HCT116 (cell line): ENCODE measurements at regions not wholly inside any gene's neighbourhood (a gene's known extent, or its start where the extent isn't known, plus 50 kb on each side); places are given as distances from the start of the nearest gene placed in this dataset.

Source experiments
- ATAC-seq: fragments of 200-7000 bp; cut with Tn5 transposase; 2 replicates; pipeline ENCODE4 v1.9.1; 2020; ENCODE audit warnings: mild to moderate bottlenecking, moderate library complexity
- BruUV-seq: library from RNA; stranded (reverse); fragments of 400-500 nt; replicated peaks from 2 replicates; lab custom pipeline; 2021; lab: Mats Ljungman, UMichigan
- CTCF ChIA-PET: fragments of 300-600 bp; sonication (Branson Sonifier 250); formaldehyde crosslinking; loops from one replicate; lab custom pipeline; 2021; ENCODE audit warnings: antibody characterized with exemption; lab: Charles Lee
- POLR2A ChIA-PET: fragments of 300-600, 350-600 bp; sonication (Branson Sonifier 250); formaldehyde crosslinking; loops from one replicate; lab custom pipeline; 2021; ENCODE audit warnings: antibody characterized with exemption; lab: Charles Lee
- RAD21 ChIA-PET, 2 experiments: fragments of 300-600 bp; sonication (Branson Sonifier 250); formaldehyde crosslinking; loops; one replicate each; lab custom pipeline; 2023; ENCODE audit warnings: low total read pairs in 2 of 2; ENCODE audit not compliant: uncharacterized antibody in 2 of 2, unreplicated experiment in 2 of 2, low non-redundant PET in 1 of 2; lab: Charles Lee
- DNase-seq: peaks from one replicate; pipeline ENCODE4 v3.0.0-alpha.2; 2010; ENCODE audit warnings: low read depth, low spot score
- H2AFZ ChIP-seq: fragments of 200-600 bp; shearing (Covaris generic), sonication (generic); 2 replicates; pipeline ENCODE4 v1.6.1; 2017; ENCODE audit warnings: low read depth, mixed run types, mixed read lengths, antibody characterized with exemption, low read length; ENCODE audit not compliant: poor library complexity, severe bottlenecking
- H3K27ac ChIP-seq: 2 replicates; pipeline ENCODE4 v1.5.1; 2012; ENCODE audit warnings: low read depth, low read length
- H3K27me3 ChIP-seq: fragments of 200-600 bp; sonication (generic); 2 replicates; pipeline ENCODE4 v1.6.1; 2016; ENCODE audit warnings: mixed run types, low read length, mixed read lengths; ENCODE audit not compliant: insufficient read depth
- H3K36me3 ChIP-seq, 2 experiments: fragments of 200-500 bp in 1 of 2; fragments of 200-600 bp in 1 of 2; sonication (Bioruptor generic) in 1 of 2; sonication (generic) in 1 of 2; 2 replicates each; pipeline versions ENCODE4 v1.5.1 to v1.6.1; 2014 to 2016; ENCODE audit warnings: low read length in 2 of 2, inconsistent platforms in 1 of 2, mixed read lengths in 1 of 2, mixed run types in 1 of 2; ENCODE audit not compliant: insufficient read depth in 2 of 2, control insufficient read depth in 1 of 2
- H3K4me1 ChIP-seq, 2 experiments: fragments of 200-600 bp in 1 of 2; sonication (generic) in 1 of 2; 2 replicates each; pipeline versions ENCODE4 v1.5.1 to v1.6.1; 2012 to 2017; ENCODE audit warnings: low read length in 2 of 2, inconsistent platforms in 1 of 2, mild to moderate bottlenecking in 1 of 2, mixed read lengths in 1 of 2, mixed run types in 1 of 2, moderate library complexity in 1 of 2; ENCODE audit not compliant: insufficient read depth in 2 of 2, control insufficient read depth in 1 of 2
- H3K4me2 ChIP-seq: fragments of 200-600 bp; sonication (generic); 2 replicates; pipeline ENCODE4 v1.6.1; 2017; ENCODE audit warnings: mixed run types, low read length, mixed read lengths
- H3K4me3 ChIP-seq, 2 experiments: fragments of 200-600 bp in 1 of 2; sonication (generic) in 1 of 2; replicated peaks in 1 of 2; 2 replicates each; pipeline ENCODE4 v1.5.1; 2011 to 2016; ENCODE audit warnings: low read length in 2 of 2, control low read depth in 1 of 2, low read depth in 1 of 2, mild to moderate bottlenecking in 1 of 2, mixed read lengths in 1 of 2, mixed run types in 1 of 2
- H3K79me2 ChIP-seq: fragments of 200-600 bp; sonication (generic); 2 replicates; pipeline ENCODE4 v1.6.1; 2017; ENCODE audit warnings: mild to moderate bottlenecking, mixed run types, low read length, moderate library complexity, mixed read lengths; ENCODE audit not compliant: insufficient read depth
- H3K9ac ChIP-seq: fragments of 200-600 bp; sonication (generic); 2 replicates; pipeline ENCODE4 v1.6.1; 2016; ENCODE audit warnings: low read length, mixed read lengths
- H3K9me2 ChIP-seq: fragments of 200-600 bp; sonication (generic), shearing (Covaris generic); 2 replicates; pipeline ENCODE4 v1.6.1; 2017; ENCODE audit warnings: mixed run types, mild to moderate bottlenecking, moderate library complexity; ENCODE audit not compliant: insufficient read depth
- H3K9me3 ChIP-seq, 2 experiments: fragments of 200-500 bp in 1 of 2; fragments of 200-600 bp in 1 of 2; sonication (Bioruptor generic) in 1 of 2; sonication (generic) in 1 of 2; 2 replicates each; pipeline ENCODE4 v1.6.1; 2014 to 2017; ENCODE audit warnings: low read length in 2 of 2, mixed read lengths in 2 of 2, inconsistent platforms in 1 of 2, low read depth in 1 of 2, mild to moderate bottlenecking in 1 of 2, mixed run types in 1 of 2, moderate library complexity in 1 of 2; ENCODE audit not compliant: control insufficient read depth in 1 of 2, insufficient read depth in 1 of 2
- H4K20me1 ChIP-seq: fragments of 200-600 bp; sonication (generic), shearing (Covaris generic); 2 replicates; pipeline ENCODE4 v1.6.1; 2017; ENCODE audit warnings: mixed run types, mild to moderate bottlenecking, moderate library complexity; ENCODE audit not compliant: insufficient read depth
- CBX3 ChIP-seq: IDR thresholded peaks from 2 replicates; pipeline ENCODE4 v1.6.1; 2012; ENCODE audit warnings: low read depth
- CEBPB ChIP-seq: IDR thresholded peaks from 2 replicates; pipeline ENCODE4 v1.6.1; 2012; ENCODE audit warnings: low read depth
- CTCF ChIP-seq, 3 experiments: fragments of 200-600 bp in 1 of 3; sonication (generic) in 1 of 3; IDR thresholded peaks in 2 of 3; conservative IDR thresholded peaks in 1 of 3; 2 replicates each; pipeline ENCODE4 v1.5.1; 2012 to 2017; ENCODE audit warnings: low read depth in 2 of 3, low read length in 2 of 3, antibody characterized with exemption in 1 of 3, borderline replicate concordance in 1 of 3, control low read depth in 1 of 3, mild to moderate bottlenecking in 1 of 3, mixed read lengths in 1 of 3, mixed run types in 1 of 3, moderate library complexity in 1 of 3; ENCODE audit not compliant: insufficient read depth in 1 of 3
- EZH2 ChIP-seq: fragments of 200-600 bp; sonication (generic); IDR thresholded peaks from 2 replicates; pipeline ENCODE4 v1.6.1; 2017; ENCODE audit warnings: antibody characterized with exemption, mixed run types
- EZH2phosphoT487 ChIP-seq: fragments of 200-600 bp; IDR thresholded peaks from 2 replicates; pipeline ENCODE4 v1.6.1; 2018; ENCODE audit warnings: antibody characterized with exemption, borderline replicate concordance
- FOSL1 ChIP-seq: IDR thresholded peaks from 2 replicates; pipeline ENCODE4 v1.6.1; 2012; ENCODE audit warnings: low read depth
- JUND ChIP-seq: IDR thresholded peaks from 2 replicates; pipeline ENCODE4 v1.6.1; 2012
- MAX ChIP-seq: IDR thresholded peaks from 2 replicates; pipeline ENCODE4 v1.6.1; 2012
- POLR2A ChIP-seq: IDR thresholded peaks from 2 replicates; pipeline ENCODE4 v1.7.0; 2011; ENCODE audit warnings: borderline replicate concordance; ENCODE audit not compliant: insufficient read depth, insufficient read length; ENCODE audit errors: extremely low read depth
- POLR2AphosphoS5 ChIP-seq: IDR thresholded peaks from 2 replicates; pipeline ENCODE4 v1.6.1; 2011; ENCODE audit warnings: mild to moderate bottlenecking, low read depth, low read length, moderate library complexity
- SIN3A ChIP-seq: IDR thresholded peaks from 2 replicates; pipeline ENCODE4 v1.6.1; 2012; ENCODE audit warnings: low read depth
- SRF ChIP-seq: IDR thresholded peaks from 2 replicates; pipeline ENCODE4 v1.6.1; 2012; ENCODE audit warnings: low read depth
- TCF7L2 ChIP-seq: IDR thresholded peaks from 2 replicates; pipeline ENCODE4 v1.7.0; 2011; ENCODE audit warnings: borderline replicate concordance, inconsistent platforms; ENCODE audit not compliant: insufficient read depth, insufficient read length; ENCODE audit errors: extremely low read depth
- YY1 ChIP-seq: IDR thresholded peaks from 2 replicates; pipeline ENCODE4 v1.6.1; 2011; ENCODE audit warnings: low read length, low read depth, moderate library complexity, mild to moderate bottlenecking; ENCODE audit not compliant: insufficient replicate concordance; ENCODE audit errors: extremely low read depth
- ZBTB33 ChIP-seq: IDR thresholded peaks from 2 replicates; pipeline ENCODE4 v1.6.1; 2011; ENCODE audit warnings: mild to moderate bottlenecking, low read length, moderate library complexity; ENCODE audit not compliant: insufficient replicate concordance; ENCODE audit errors: extremely low read depth
- ZFX ChIP-seq: fragments of 450-650 bp; IDR thresholded peaks from 2 replicates; pipeline ENCODE4 v1.6.1; 2017
- ZNF274 ChIP-seq: fragments of 200-500 bp; sonication (Bioruptor generic); IDR thresholded peaks from 2 replicates; pipeline ENCODE4 v1.6.1; 2014; ENCODE audit warnings: mild to moderate bottlenecking, low read depth, low read length, inconsistent platforms
- intact Hi-C: fragments of 100-400 bp; cut with micrococcal nuclease; formaldehyde crosslinking; loops from 2 replicates; pipeline ENCODE4 v1.10.0; 2022

GRCh38 chr10:81708416-81708815, 166.6 kb upstream of the NRG3 start:
- no TSS peak for BruUV-seq
- no peak overlapping the region for H3K4me3 ChIP-seq
- no peaks in the 10 kb centered on the region for H3K9me2 ChIP-seq
- H3K27ac ChIP-seq = no peak overlapping the region
- DNase-seq (no peak), ATAC-seq (no peak)
- H3K4me1 ChIP-seq = no peaks in the 10 kb centered on the region
- H3K4me2 ChIP-seq = no peak overlapping the region
- ChIA-PET CTCF (no interaction called here), POLR2A (no interaction called here), RAD21 (no interaction called here)
- peaks cover 3 to 5% of the 10 kb centered on the region in 2 experiments; a peak in 2 of 4 replicates for H3K9me3 ChIP-seq
- intact Hi-C loops = no loop called here
- H3K79me2 ChIP-seq = no peaks in the 10 kb centered on the region
- H4K20me1 ChIP-seq = no peaks in the 10 kb centered on the region
- H2AFZ ChIP-seq = no peak overlapping the region
- H3K36me3 ChIP-seq = no peaks in the 10 kb centered on the region
- no peaks in the 10 kb centered on the region for H3K27me3 ChIP-seq
- no peak for TF ChIP-seq EZH2
- TF ChIP-seq FOSL1 = no peak
- no peak for TF ChIP-seq MAX
- TF ChIP-seq POLR2AphosphoS5 = no peak
- TF ChIP-seq SRF = no peak
- TF ChIP-seq CEBPB = no peak
- no peak for TF ChIP-seq SIN3A
- no peak for TF ChIP-seq CTCF (IDR thresholded peaks at IDR 0.05 in 2 of 3, conservative IDR thresholded peaks at IDR 0.05 in 1 of 3; ENCODE audit: borderline replicate concordance in 1 of 3, insufficient read depth in 1 of 3, low read depth in 2 of 3, low read length in 2 of 3)
- TF ChIP-seq TCF7L2 = no peak
- no peak for TF ChIP-seq POLR2A
- no peak for TF ChIP-seq CBX3
- no peak for TF ChIP-seq ZNF274
- TF ChIP-seq EZH2phosphoT487 = no peak
- no peak for TF ChIP-seq JUND
- TF ChIP-seq YY1 = no peak
- TF ChIP-seq ZBTB33 = no peak
- TF ChIP-seq ZFX = no peak
- TF ChIP-seq, all 23 proteins: peak for 0
- H3K9ac ChIP-seq = no peak overlapping the region
